Mesodermal cell (in vitro differentiated cells): ENCODE measurements at regions not wholly inside any gene's neighbourhood (a gene's known extent, or its start where the extent isn't known, plus 50 kb on each side); places are given as distances from the start of the nearest gene placed in this dataset.

ENCODE experiments used
- H3K27ac ChIP-seq: 2 replicates; pipeline ENCODE4 v1.7.0; 2013; ENCODE audit warnings: mild to moderate bottlenecking, low read depth, low read length, moderate library complexity; ENCODE audit not compliant: severe bottlenecking
- H3K36me3 ChIP-seq: 2 replicates; pipeline ENCODE4 v1.7.1; 2013; ENCODE audit warnings: mild to moderate bottlenecking, low read length, moderate library complexity; ENCODE audit not compliant: control insufficient read depth, insufficient read depth
- H3K4me1 ChIP-seq: one replicate; pipeline ENCODE4 v1.7.1; 2013; ENCODE audit warnings: mild to moderate bottlenecking, low read length; ENCODE audit not compliant: insufficient read depth, control insufficient read depth, poor library complexity, severe bottlenecking
- H3K4me3 ChIP-seq: 2 replicates; pipeline ENCODE4 v1.7.0; 2013; ENCODE audit warnings: low read length, control low read depth, mild to moderate bottlenecking; ENCODE audit not compliant: insufficient read depth, poor library complexity, severe bottlenecking; ENCODE audit errors: extremely low read depth
- H3K9me3 ChIP-seq: 2 replicates; pipeline ENCODE4 v1.7.1; 2013; ENCODE audit warnings: mild to moderate bottlenecking, low read length, moderate library complexity; ENCODE audit not compliant: control insufficient read depth
- WGBS, 2 experiments: methylation state at CpG; one replicate each; pipeline ENCODE4 v1.1.5; 2013; ENCODE audit warnings: missing lambda C conversion rate in 2 of 2; ENCODE audit not compliant: insufficient coverage in 2 of 2; 5-methylcytosine and 5-hydroxymethylcytosine counted together

- H3K4me3 ChIP-seq, result no peak overlapping the region
- WGBS, 2 experiments, result 80 to 94% methylated on average over 2 of the region's 2 CpGs
Measured at GRCh38 chr1:213464786-213465460, 413.9 kb downstream of the RPS6KC1 start.

GRCh38 chr1:213466541-213466940 lies 415.5 kb downstream of the RPS6KC1 start:
- no peaks in the 10 kb centered on the region for H3K36me3 ChIP-seq
- no peaks in the 10 kb centered on the region for H3K4me1 ChIP-seq
- H3K27ac ChIP-seq, result no peak overlapping the region

More at GRCh38 chr1:213464786-213465460, 413.9 kb downstream of the RPS6KC1 start:
- H3K27ac ChIP-seq, result no peak overlapping the region
- H3K4me1 ChIP-seq, result no peaks in the 10 kb centered on the region
- no peaks in the 10 kb centered on the region for H3K36me3 ChIP-seq
- H3K9me3 ChIP-seq, result no peaks in the 10 kb centered on the region

GRCh38 chr1:213474054-213474453 lies 423.0 kb downstream of the RPS6KC1 start:
- H3K36me3 ChIP-seq, result no peaks in the 10 kb centered on the region
- no peak overlapping the region for H3K27ac ChIP-seq
- no peaks in the 10 kb centered on the region for H3K9me3 ChIP-seq
- H3K4me1 ChIP-seq, result no peaks in the 10 kb centered on the region
- no peak overlapping the region for H3K4me3 ChIP-seq
- WGBS, 2 experiments, result 76 to 83% methylated on average over 6 to 7 of the region's 7 CpGs

More at GRCh38 chr1:213466541-213466940, 415.5 kb downstream of the RPS6KC1 start:
- H3K4me3 ChIP-seq, result no peak overlapping the region
- no peaks in the 10 kb centered on the region for H3K9me3 ChIP-seq

- H3K4me1 ChIP-seq, result no peaks in the 10 kb centered on the region
- H3K36me3 ChIP-seq, result no peaks in the 10 kb centered on the region
- no peak overlapping the region for H3K27ac ChIP-seq
- no CpG with 5 or more reads among the region's 2 CpGs for WGBS, 2 experiments
- H3K4me3 ChIP-seq, result no peak overlapping the region
- H3K9me3 ChIP-seq, result no peaks in the 10 kb centered on the region
Measured at GRCh38 chr1:213481395-213481794, 430.4 kb downstream of the RPS6KC1 start.

- Histone ChIP-seq H3K27ac (no peak overlapping the region), H3K4me1 (no peaks in the 10 kb centered on the region), H3K4me3 (no peak overlapping the region), H3K9me3 (no peaks in the 10 kb centered on the region), H3K36me3 (no peaks in the 10 kb centered on the region)
- WGBS, 2 experiments, result 70 to 75% methylated on average over 1 of the region's 3 CpGs
Measured at GRCh38 chr1:213484333-213484732, 433.3 kb downstream of the RPS6KC1 start.

- 78% methylated on average over 1 of the region's 1 CpG; no CpG with 5 or more reads in 1 of the 2 experiments for WGBS, 2 experiments
- no peak overlapping the region for H3K27ac ChIP-seq
- H3K4me1 ChIP-seq, result no peaks in the 10 kb centered on the region
- H3K36me3 ChIP-seq, result no peaks in the 10 kb centered on the region
- H3K4me3 ChIP-seq, result no peak overlapping the region
- H3K9me3 ChIP-seq, result no peaks in the 10 kb centered on the region
Measured at GRCh38 chr1:213484758-213485157, 433.7 kb downstream of the RPS6KC1 start.

GRCh38 chr1:213486488-213486887 lies 435.4 kb downstream of the RPS6KC1 start:
- H3K4me1 ChIP-seq, result no peaks in the 10 kb centered on the region
- H3K27ac ChIP-seq, result no peak overlapping the region
- H3K36me3 ChIP-seq, result no peaks in the 10 kb centered on the region
- no peak overlapping the region for H3K4me3 ChIP-seq
- WGBS, 2 experiments, result no CpG with 5 or more reads among the region's 3 CpGs
- no peaks in the 10 kb centered on the region for H3K9me3 ChIP-seq

GRCh38 chr1:213491468-213491867 lies 440.4 kb downstream of the RPS6KC1 start:
- 90 to 100% methylated on average over 2 to 3 of the region's 5 CpGs for WGBS, 2 experiments
- Histone ChIP-seq H3K4me3 (no peak overlapping the region), H3K9me3 (no peaks in the 10 kb centered on the region), H3K27ac (no peak overlapping the region), H3K4me1 (no peaks in the 10 kb centered on the region), H3K36me3 (no peaks in the 10 kb centered on the region)

GRCh38 chr1:213492161-213493041 lies 441.4 kb downstream of the RPS6KC1 start:
- Histone ChIP-seq H3K36me3 (no peaks in the 10 kb centered on the region), H3K27ac (no peak overlapping the region), H3K9me3 (no peaks in the 10 kb centered on the region), H3K4me1 (no peaks in the 10 kb centered on the region), H3K4me3 (no peak overlapping the region)
- WGBS, 2 experiments, result 96 to 98% methylated on average over 14 to 15 of the region's 21 CpGs

GRCh38 chr1:213499444-213499843 lies 448.4 kb downstream of the RPS6KC1 start:
- no peaks in the 10 kb centered on the region for H3K4me1 ChIP-seq
- no peak overlapping the region for H3K27ac ChIP-seq
- WGBS, 2 experiments, result 90 to 100% methylated on average over 2 to 3 of the region's 4 CpGs
- no peak overlapping the region for H3K4me3 ChIP-seq
- H3K9me3 ChIP-seq, result no peaks in the 10 kb centered on the region
- H3K36me3 ChIP-seq, result no peaks in the 10 kb centered on the region
